ENCODE measurements at regions not wholly inside any gene's neighbourhood (a gene's known extent, or its start where the extent isn't known, plus 50 kb on each side); places are given as distances from the start of the nearest gene placed in this dataset.

DNA sequence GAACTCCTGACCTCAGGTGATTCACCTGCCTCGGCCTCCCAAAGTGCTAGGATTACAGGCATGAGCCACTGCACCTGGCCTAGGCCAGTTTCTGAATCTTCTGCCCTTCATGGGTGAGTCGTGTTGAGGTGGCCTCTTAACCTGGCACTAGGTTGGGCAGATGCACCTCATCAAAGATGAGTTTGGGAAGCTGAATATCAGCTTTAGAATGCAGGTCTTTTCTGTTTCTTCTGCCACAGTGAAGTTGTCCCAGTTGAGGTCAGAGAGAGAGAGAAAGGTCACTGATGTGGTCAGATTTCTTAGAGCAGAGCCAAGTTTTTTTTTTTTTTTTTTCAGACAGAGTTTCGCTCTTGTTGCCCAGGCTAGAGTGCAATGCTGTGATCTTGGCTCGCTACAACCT lies 111.3 kb upstream of the WSCD1 start:
- Histone ChIP-seq H3K4me3 (no peak overlapping the region), H3K27ac (no peak overlapping the region), H3K36me3 (no peaks in the 10 kb centered on the region), H3K4me1 (no peaks in the 10 kb centered on the region), H3K27me3 (no peaks in the 10 kb centered on the region), H3K9me3 (no peaks in the 10 kb centered on the region)
- no peak for DNase-seq
- TF ChIP-seq, protein P1, sequence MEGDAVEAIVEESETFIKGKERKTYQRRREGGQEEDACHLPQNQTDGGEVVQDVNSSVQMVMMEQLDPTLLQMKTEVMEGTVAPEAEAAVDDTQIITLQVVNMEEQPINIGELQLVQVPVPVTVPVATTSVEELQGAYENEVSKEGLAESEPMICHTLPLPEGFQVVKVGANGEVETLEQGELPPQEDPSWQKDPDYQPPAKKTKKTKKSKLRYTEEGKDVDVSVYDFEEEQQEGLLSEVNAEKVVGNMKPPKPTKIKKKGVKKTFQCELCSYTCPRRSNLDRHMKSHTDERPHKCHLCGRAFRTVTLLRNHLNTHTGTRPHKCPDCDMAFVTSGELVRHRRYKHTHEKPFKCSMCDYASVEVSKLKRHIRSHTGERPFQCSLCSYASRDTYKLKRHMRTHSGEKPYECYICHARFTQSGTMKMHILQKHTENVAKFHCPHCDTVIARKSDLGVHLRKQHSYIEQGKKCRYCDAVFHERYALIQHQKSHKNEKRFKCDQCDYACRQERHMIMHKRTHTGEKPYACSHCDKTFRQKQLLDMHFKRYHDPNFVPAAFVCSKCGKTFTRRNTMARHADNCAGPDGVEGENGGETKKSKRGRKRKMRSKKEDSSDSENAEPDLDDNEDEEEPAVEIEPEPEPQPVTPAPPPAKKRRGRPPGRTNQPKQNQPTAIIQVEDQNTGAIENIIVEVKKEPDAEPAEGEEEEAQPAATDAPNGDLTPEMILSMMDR (IDR thresholded peaks at IDR 0.05): no peak
- TF ChIP-seq POLR2A (IDR thresholded peaks at IDR 0.05): no peak

DNA sequence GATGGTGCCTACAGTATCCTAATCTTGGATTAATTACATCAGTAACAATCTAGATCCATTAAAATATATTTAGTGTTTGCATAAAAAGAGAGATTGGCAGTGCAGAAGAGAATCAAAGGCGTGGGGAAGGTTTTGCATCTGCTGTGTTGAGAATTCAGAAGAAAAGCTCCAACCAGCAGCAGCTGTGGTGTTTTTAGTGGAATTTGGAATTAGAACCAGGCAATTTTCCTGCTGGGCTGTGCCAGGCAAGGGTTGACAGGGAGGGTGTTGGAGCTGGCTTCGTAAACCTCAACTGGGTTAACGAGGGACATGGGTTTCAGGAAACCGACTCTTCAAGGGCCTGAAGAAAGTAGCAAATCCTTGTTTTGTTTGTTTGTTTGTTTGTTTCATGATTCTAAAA lies 107.8 kb upstream of the WSCD1 start:
- Histone ChIP-seq H3K4me3 (no peak overlapping the region), H3K27me3 (no peaks in the 10 kb centered on the region), H3K4me1 (no peaks in the 10 kb centered on the region), H3K36me3 (no peaks in the 10 kb centered on the region), H3K9me3 (no peaks in the 10 kb centered on the region), H3K27ac (no peak overlapping the region)
- no peak for DNase-seq
- no peak for TF ChIP-seq POLR2A (IDR thresholded peaks at IDR 0.05)
- TF ChIP-seq, protein P1 (IDR thresholded peaks at IDR 0.05): no peak

DNA sequence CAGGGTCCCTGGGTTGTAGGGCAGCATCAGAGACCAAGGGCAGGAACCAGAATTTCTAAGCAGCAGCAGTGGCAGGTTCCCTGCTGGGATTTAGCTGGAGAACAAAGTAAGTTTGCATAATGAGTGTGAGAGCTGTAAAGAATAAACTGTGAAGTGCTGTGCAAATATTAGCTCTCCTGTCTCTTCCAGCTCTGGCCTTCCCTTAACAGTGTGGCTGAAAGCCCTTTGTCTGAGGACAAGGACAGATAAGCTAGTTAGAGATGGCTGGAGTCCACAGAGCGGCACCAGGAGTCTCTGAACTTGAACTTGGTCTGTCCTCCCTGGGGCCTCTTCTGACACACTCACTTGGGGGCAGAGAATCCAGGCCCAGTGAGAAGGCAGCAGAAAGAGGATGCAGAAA lies 98.2 kb upstream of the WSCD1 start:
- no peaks in the 10 kb centered on the region for H3K4me1 ChIP-seq
- no peak for TF ChIP-seq POLR2A (IDR thresholded peaks at IDR 0.05)
- TF ChIP-seq, protein P1 (IDR thresholded peaks at IDR 0.05): no peak
- no peaks in the 10 kb centered on the region for H3K36me3 ChIP-seq
- no peaks in the 10 kb centered on the region for H3K27me3 ChIP-seq
- peaks cover 0 to 5% (median 0%) of the 10 kb centered on the region in 4 donors for H3K9me3 ChIP-seq
- no peak overlapping the region for H3K4me3 ChIP-seq
- no peak overlapping the region for H3K27ac ChIP-seq
- DNase-seq: no peak

- no peaks in the 10 kb centered on the region for H3K27me3 ChIP-seq
- TF ChIP-seq, protein P1 (IDR thresholded peaks at IDR 0.05): no peak
- no peak for TF ChIP-seq POLR2A (IDR thresholded peaks at IDR 0.05)
- DNase-seq: no peak
- H3K4me1 ChIP-seq: no peaks in the 10 kb centered on the region
- H3K36me3 ChIP-seq: no peaks in the 10 kb centered on the region
- no peak overlapping the region for H3K27ac ChIP-seq
- peaks cover 0 to 5% (median 0%) of the 10 kb centered on the region in 4 donors for H3K9me3 ChIP-seq
- no peak overlapping the region for H3K4me3 ChIP-seq
These were observed 96.8 kb upstream of the WSCD1 start for GRCh38 chr17:5973410-5973809.

- H3K36me3 ChIP-seq: no peaks in the 10 kb centered on the region
- TF ChIP-seq, protein P1 (IDR thresholded peaks at IDR 0.05): no peak
- no peak for TF ChIP-seq POLR2A (IDR thresholded peaks at IDR 0.05)
- no peaks in the 10 kb centered on the region for H3K27me3 ChIP-seq
- H3K4me3 ChIP-seq: no peak overlapping the region
- no peaks in the 10 kb centered on the region for H3K4me1 ChIP-seq
- DNase-seq: no peak
- H3K9me3 ChIP-seq: peaks cover 0 to 5% (median 0%) of the 10 kb centered on the region in 4 donors
- H3K27ac ChIP-seq: no peak overlapping the region
These were observed 94.5 kb upstream of the WSCD1 start for GRCh38 chr17:5975661-5976060.

DNA sequence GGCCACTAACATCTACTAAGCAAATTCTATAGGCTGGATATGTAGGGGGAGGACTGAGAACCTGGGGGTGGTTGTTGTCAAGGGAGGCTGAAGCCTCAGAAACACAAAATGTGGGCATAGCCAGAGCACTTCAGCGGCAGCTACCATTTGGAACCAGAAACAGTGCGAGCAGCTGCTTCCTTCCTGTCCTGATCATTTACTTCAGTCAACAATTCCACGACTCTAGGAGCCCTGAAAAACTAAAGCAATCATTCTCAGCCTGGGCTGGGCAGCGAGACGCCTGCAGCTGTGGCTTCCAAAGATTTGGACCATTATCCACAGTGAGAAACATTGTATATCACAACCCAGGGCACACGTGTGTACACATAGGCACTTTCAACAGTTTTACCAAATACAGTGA lies 93.9 kb upstream of the WSCD1 start:
- Histone ChIP-seq H3K27me3 (no peaks in the 10 kb centered on the region), H3K27ac (no peak overlapping the region), H3K4me3 (no peak overlapping the region), H3K9me3 (peaks cover 0 to 5% (median 0%) of the 10 kb centered on the region in 4 donors), H3K36me3 (no peaks in the 10 kb centered on the region), H3K4me1 (no peaks in the 10 kb centered on the region)
- TF ChIP-seq, protein P1 (IDR thresholded peaks at IDR 0.05): no peak
- no peak for TF ChIP-seq POLR2A (IDR thresholded peaks at IDR 0.05)
- DNase-seq: no peak

Data from Peyer's patch (tissue), 4 donors.